Mesenchymal stem cell (in vitro differentiated cells and primary cell): ENCODE measurements at regions not wholly inside any gene's neighbourhood (a gene's known extent, or its start where the extent isn't known, plus 50 kb on each side); places are given as distances from the start of the nearest gene placed in this dataset.

ENCODE experiments used
- DNase-seq: peaks from one replicate; pipeline ENCODE4 v3.0.0-alpha.2; 2013
- H2AFZ ChIP-seq: one replicate; pipeline ENCODE4 v1.6.1; 2013; ENCODE audit warnings: low read depth, mild to moderate bottlenecking, control low read depth, inconsistent platforms, low read length, moderate library complexity
- H2AK5ac ChIP-seq: 2 replicates; pipeline ENCODE4 v1.6.1; 2013; ENCODE audit warnings: low read length, moderate library complexity, mild to moderate bottlenecking, inconsistent platforms; ENCODE audit not compliant: severe bottlenecking
- H2BK120ac ChIP-seq: one replicate; pipeline ENCODE4 v1.6.1; 2013; ENCODE audit warnings: low read depth, mild to moderate bottlenecking, inconsistent platforms, low read length, moderate library complexity
- H2BK12ac ChIP-seq, 2 experiments: one replicate each; pipeline ENCODE4 v1.6.1; 2013; ENCODE audit warnings: inconsistent platforms in 2 of 2, low read length in 2 of 2, mild to moderate bottlenecking in 2 of 2, moderate library complexity in 2 of 2, control low read depth in 1 of 2
- H2BK15ac ChIP-seq: one replicate; pipeline ENCODE4 v1.6.1; 2013; ENCODE audit warnings: mild to moderate bottlenecking, low read depth, inconsistent platforms; ENCODE audit not compliant: poor library complexity, severe bottlenecking
- H2BK5ac ChIP-seq: 2 replicates; pipeline ENCODE4 v1.6.1; 2013; ENCODE audit warnings: low read depth, mild to moderate bottlenecking, low read length, control low read depth, inconsistent platforms; ENCODE audit not compliant: poor library complexity, severe bottlenecking
- H3K14ac ChIP-seq, 2 experiments: one replicate each; pipeline ENCODE4 v1.6.1; 2013; ENCODE audit warnings: inconsistent platforms in 2 of 2, low read length in 2 of 2, control low read depth in 1 of 2, mild to moderate bottlenecking in 1 of 2, moderate library complexity in 1 of 2
- H3K18ac ChIP-seq, 2 experiments: one replicate each; pipeline ENCODE4 v1.6.1; 2013; ENCODE audit warnings: inconsistent platforms in 2 of 2, low read length in 2 of 2, control low read depth in 1 of 2, low read depth in 1 of 2, mild to moderate bottlenecking in 1 of 2
- H3K23ac ChIP-seq, 2 experiments: one replicate each; pipeline ENCODE4 v1.6.1; 2013; ENCODE audit warnings: inconsistent platforms in 2 of 2, low read length in 2 of 2, mild to moderate bottlenecking in 2 of 2, moderate library complexity in 2 of 2, control low read depth in 1 of 2
- H3K27ac ChIP-seq: 2 replicates; pipeline ENCODE4 v1.5.1; 2013; ENCODE audit warnings: mild to moderate bottlenecking, moderate library complexity, low read length, control low read depth, inconsistent platforms; ENCODE audit not compliant: poor library complexity, severe bottlenecking
- H3K27me3 ChIP-seq, 2 experiments: 2 replicates each; pipeline versions ENCODE4 v1.6.1 to v1.7.0; 2013; ENCODE audit warnings: low read length in 2 of 2, mild to moderate bottlenecking in 2 of 2, moderate library complexity in 2 of 2, control low read depth in 1 of 2, inconsistent platforms in 1 of 2; ENCODE audit not compliant: control insufficient read depth in 1 of 2, insufficient read depth in 1 of 2
- H3K36me3 ChIP-seq, 2 experiments: 2 replicates each; pipeline versions ENCODE4 v1.6.1 to v1.7.0; 2013; ENCODE audit warnings: low read length in 2 of 2, control low read depth in 1 of 2, inconsistent platforms in 1 of 2, low read depth in 1 of 2, mild to moderate bottlenecking in 1 of 2; ENCODE audit not compliant: insufficient read depth in 2 of 2, control insufficient read depth in 1 of 2
- H3K4ac ChIP-seq, 2 experiments: one replicate each; pipeline ENCODE4 v1.6.1; 2013; ENCODE audit warnings: inconsistent platforms in 2 of 2, low read length in 2 of 2, mild to moderate bottlenecking in 2 of 2, moderate library complexity in 2 of 2, control low read depth in 1 of 2, low read depth in 1 of 2
- H3K4me1 ChIP-seq: 2 replicates; pipeline ENCODE4 v1.6.1; 2013; ENCODE audit warnings: low read depth, low read length, control low read depth; ENCODE audit not compliant: control insufficient read depth, insufficient read depth
- H3K4me2 ChIP-seq: 2 replicates; pipeline ENCODE4 v1.6.1; 2013; ENCODE audit warnings: low read length, mild to moderate bottlenecking, inconsistent platforms; ENCODE audit not compliant: poor library complexity, severe bottlenecking
- H3K4me3 ChIP-seq, 2 experiments: 2 replicates each; pipeline versions ENCODE4 v1.5.1 to v1.7.0; 2013; ENCODE audit warnings: low read length in 2 of 2, mild to moderate bottlenecking in 2 of 2, control low read depth in 1 of 2, low read depth in 1 of 2; ENCODE audit not compliant: insufficient read depth in 1 of 2
- H3K79me1 ChIP-seq: replicated peaks from 2 replicates; pipeline ENCODE4 v1.6.1; 2013; ENCODE audit warnings: mild to moderate bottlenecking, control low read depth, low read length, inconsistent platforms; ENCODE audit not compliant: poor library complexity, severe bottlenecking
- H3K9ac ChIP-seq: 2 replicates; pipeline ENCODE4 v1.7.0; 2013; ENCODE audit warnings: mild to moderate bottlenecking, low read length, moderate library complexity
- H3K9me3 ChIP-seq: 2 replicates; pipeline ENCODE4 v1.7.0; 2013; ENCODE audit warnings: mild to moderate bottlenecking, low read length; ENCODE audit not compliant: control insufficient read depth
- H4K8ac ChIP-seq: one replicate; pipeline ENCODE4 v1.6.1; 2013; ENCODE audit warnings: inconsistent platforms, mild to moderate bottlenecking, low read length, moderate library complexity
- H4K91ac ChIP-seq: one replicate; pipeline ENCODE4 v1.6.1; 2013; ENCODE audit warnings: mild to moderate bottlenecking, low read length, inconsistent platforms
- WGBS: methylation state at CpG from one replicate; pipeline ENCODE4 v1.1.7; 2013; ENCODE audit warnings: mixed read lengths; 5-methylcytosine and 5-hydroxymethylcytosine counted together

DNA sequence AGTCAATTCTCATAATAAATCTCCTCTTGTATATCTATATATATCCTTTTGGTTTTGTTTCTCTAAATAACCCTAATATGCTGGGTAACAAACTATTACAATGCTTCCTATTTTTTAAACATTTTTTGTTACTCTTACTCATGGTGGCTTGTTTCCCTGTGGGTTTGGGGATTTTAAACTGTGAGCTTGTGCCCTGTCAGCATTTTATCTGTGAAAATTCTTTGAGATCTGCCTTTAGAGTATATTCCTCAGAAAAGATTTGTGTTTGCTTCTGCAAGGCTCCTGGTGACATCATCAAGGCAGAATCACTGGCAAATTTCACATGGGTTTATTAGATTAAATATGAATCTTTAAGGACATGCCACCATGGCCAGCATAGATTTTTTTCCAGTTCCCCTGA lies 273.6 kb downstream of the LRFN2 start:
- Histone ChIP-seq H3K4me1 (no peaks in the 10 kb centered on the region), H2BK12ac (no peak overlapping the region), H2BK5ac (no peak overlapping the region), H2AK5ac (no peak overlapping the region), H3K23ac (no peak overlapping the region), H4K8ac (no peak overlapping the region), H3K9me3 (peaks cover 3% of the 10 kb centered on the region), H3K18ac (no peak overlapping the region), H3K4me2 (no peak overlapping the region), H3K9ac (no peak overlapping the region), H2BK15ac (no peak overlapping the region), H3K79me1 (no peaks in the 10 kb centered on the region), H2BK120ac (no peak overlapping the region), H4K91ac (no peak overlapping the region), H3K36me3 (no peaks in the 10 kb centered on the region), H2AFZ (no peak overlapping the region), H3K4me3 (no peak overlapping the region), H3K27me3 (peaks cover 13 to 18% of the 10 kb centered on the region in 2 experiments), H3K14ac (no peak overlapping the region), H3K27ac (no peak overlapping the region), H3K4ac (no peak overlapping the region)
- DNase-seq, result no peak

DNA sequence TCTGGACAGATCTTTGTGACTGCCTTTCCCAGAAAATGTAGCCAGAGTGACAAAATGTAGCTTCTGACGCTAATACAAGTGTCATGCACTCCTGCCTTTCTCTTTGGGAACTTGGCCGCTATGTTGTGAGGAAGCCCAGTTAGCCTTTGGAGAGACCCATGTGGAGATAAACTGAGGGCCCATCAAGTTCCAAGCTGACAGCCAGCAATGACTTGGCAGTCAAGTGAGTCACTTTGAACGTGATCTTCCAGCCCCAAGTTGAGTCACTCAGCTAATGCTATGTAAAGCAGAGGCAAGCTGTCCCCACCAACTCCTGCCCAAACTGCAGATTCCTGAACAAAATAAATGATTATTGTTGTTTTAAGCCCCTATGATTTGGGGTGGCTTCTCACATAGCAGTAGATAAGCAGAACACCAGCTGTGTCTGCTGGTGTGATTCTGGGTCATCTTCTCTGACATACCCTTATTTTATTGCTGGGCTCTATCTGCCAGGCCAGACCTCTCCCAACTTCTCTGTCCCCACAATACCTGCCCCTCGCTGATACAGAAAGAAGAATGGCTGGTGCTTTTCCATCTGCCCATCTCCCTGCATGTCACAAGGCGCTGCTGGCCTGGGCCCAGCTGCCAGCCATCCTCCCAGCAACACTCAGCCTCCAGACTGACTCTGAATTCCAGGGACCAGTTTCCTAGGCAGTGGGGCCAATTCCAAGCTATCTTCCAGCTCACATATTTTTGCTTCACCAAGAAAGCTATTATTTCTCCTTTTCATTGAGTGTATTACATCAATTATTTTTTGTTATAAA lies 274.8 kb downstream of the LRFN2 start:
- no peak overlapping the region for H3K9ac ChIP-seq
- H2BK5ac ChIP-seq, result no peak overlapping the region
- H3K18ac ChIP-seq, result no peak overlapping the region
- no peak overlapping the region for H4K8ac ChIP-seq
- no peak overlapping the region for H3K23ac ChIP-seq
- peaks cover 19 to 28% of the 10 kb centered on the region in 2 experiments for H3K27me3 ChIP-seq
- no peak overlapping the region for H2AFZ ChIP-seq
- H3K9me3 ChIP-seq, result no peaks in the 10 kb centered on the region
- H3K27ac ChIP-seq, result no peak overlapping the region
- no peak overlapping the region for H3K14ac ChIP-seq
- H2BK15ac ChIP-seq, result no peak overlapping the region
- H3K4me1 ChIP-seq, result no peaks in the 10 kb centered on the region
- H4K91ac ChIP-seq, result no peak overlapping the region
- DNase-seq, result peak; percentile 5
- H3K4ac ChIP-seq, result no peak overlapping the region
- H2BK120ac ChIP-seq, result no peak overlapping the region
- no peak overlapping the region for H2AK5ac ChIP-seq
- H3K4me2 ChIP-seq, result no peak overlapping the region
- H2BK12ac ChIP-seq, result no peak overlapping the region
- H3K79me1 ChIP-seq, result no peaks in the 10 kb centered on the region
- H3K36me3 ChIP-seq, result no peaks in the 10 kb centered on the region
- WGBS, result 68% methylated on average over 5 of the region's 5 CpGs
- H3K4me3 ChIP-seq, result no peak overlapping the region

DNA sequence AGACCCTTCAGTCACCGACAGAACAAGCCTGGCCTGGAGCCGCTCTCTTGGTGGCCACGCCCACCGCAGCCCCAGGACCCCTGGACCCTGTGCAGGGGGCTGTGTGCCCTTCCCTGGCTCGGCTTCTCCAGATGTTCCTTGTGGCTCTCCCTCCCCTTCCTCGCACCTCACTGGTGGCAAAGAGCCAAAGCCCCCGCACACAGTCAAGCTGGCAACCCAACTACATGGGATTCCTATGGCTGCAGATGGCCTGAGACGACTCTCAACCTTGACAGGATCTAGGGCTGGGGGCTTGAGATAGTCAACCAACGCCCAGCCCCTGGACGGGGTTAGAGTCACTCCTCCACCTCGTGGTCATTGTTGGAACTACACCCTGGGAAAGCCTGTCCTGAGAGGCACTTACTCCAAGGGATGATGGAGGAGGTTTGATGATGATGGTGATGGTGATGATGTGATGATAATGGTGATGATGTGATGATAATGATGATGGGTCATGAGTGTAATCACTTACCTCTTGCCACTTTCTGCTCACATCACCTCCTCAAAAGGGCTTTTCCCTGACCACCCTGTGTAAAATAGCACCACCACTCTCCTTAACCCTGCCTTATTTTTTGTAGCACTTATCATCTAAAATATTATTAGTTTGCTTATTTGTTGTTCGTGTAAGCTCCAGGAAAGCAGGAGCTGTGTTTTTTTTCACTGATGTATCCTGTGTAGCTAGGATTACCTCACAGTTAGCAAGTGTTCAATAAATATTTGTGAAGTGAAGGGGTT lies 278.4 kb downstream of the LRFN2 start:
- H2BK120ac ChIP-seq, result no peak overlapping the region
- H3K9ac ChIP-seq, result no peak overlapping the region
- H3K4me1 ChIP-seq, result no peaks in the 10 kb centered on the region
- no peak overlapping the region for H2BK15ac ChIP-seq
- no peak overlapping the region for H3K4me2 ChIP-seq
- no peak overlapping the region for H3K18ac ChIP-seq
- no peak overlapping the region for H3K14ac ChIP-seq
- H3K27ac ChIP-seq, result no peak overlapping the region
- no peak overlapping the region for H2AFZ ChIP-seq
- peak; percentile 56 for DNase-seq
- H3K4ac ChIP-seq, result no peak overlapping the region
- no peak overlapping the region for H2BK5ac ChIP-seq
- H3K79me1 ChIP-seq, result no peaks in the 10 kb centered on the region
- H4K91ac ChIP-seq, result no peak overlapping the region
- no peaks in the 10 kb centered on the region for H3K36me3 ChIP-seq
- WGBS, result 23% methylated on average over 11 of the region's 12 CpGs
- no peak overlapping the region for H2BK12ac ChIP-seq
- H3K23ac ChIP-seq, result no peak overlapping the region
- peaks cover 20 to 29% of the 10 kb centered on the region in 2 experiments for H3K27me3 ChIP-seq
- no peak overlapping the region for H2AK5ac ChIP-seq
- no peak overlapping the region for H4K8ac ChIP-seq
- H3K4me3 ChIP-seq, result no peak overlapping the region
- no peaks in the 10 kb centered on the region for H3K9me3 ChIP-seq

DNA sequence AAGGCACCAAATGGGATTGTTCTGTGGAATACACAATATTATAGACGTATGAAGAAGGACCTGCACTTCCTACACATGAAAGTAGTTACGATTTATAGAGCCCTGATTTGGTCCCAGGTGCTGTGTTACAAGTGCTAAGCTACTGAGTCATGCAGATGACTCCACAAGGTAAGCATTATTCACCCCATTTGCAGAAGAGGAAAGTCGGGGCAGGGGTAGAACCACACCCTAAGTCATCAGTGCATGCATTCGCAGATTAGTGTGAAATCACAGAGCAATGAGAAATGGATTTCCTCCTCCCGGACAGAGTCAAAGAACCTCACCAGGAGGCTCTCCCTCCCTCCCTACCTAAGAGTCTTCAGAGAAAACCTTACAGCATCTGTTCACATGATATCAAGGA lies 279.5 kb downstream of the LRFN2 start:
- Histone ChIP-seq H2AFZ (no peak overlapping the region), H3K9me3 (no peaks in the 10 kb centered on the region), H2BK15ac (no peak overlapping the region), H3K4me1 (no peaks in the 10 kb centered on the region), H3K23ac (no peak overlapping the region), H3K4me2 (no peak overlapping the region), H3K79me1 (no peaks in the 10 kb centered on the region), H3K4me3 (no peak overlapping the region), H2BK12ac (no peak overlapping the region), H3K9ac (no peak overlapping the region), H4K91ac (no peak overlapping the region), H3K36me3 (no peaks in the 10 kb centered on the region), H3K4ac (no peak overlapping the region), H2BK5ac (no peak overlapping the region), H3K27me3 (peaks cover 20 to 29% of the 10 kb centered on the region in 2 experiments), H3K14ac (no peak overlapping the region), H2BK120ac (no peak overlapping the region), H3K18ac (no peak overlapping the region), H2AK5ac (no peak overlapping the region), H4K8ac (no peak overlapping the region), H3K27ac (no peak overlapping the region)
- WGBS, result 56% methylated on average over 5 of the region's 5 CpGs
- DNase-seq, result no peak
